ENCODE measurements at regions not wholly inside any gene's neighbourhood (a gene's known extent, or its start where the extent isn't known, plus 50 kb on each side); places are given as distances from the start of the nearest gene placed in this dataset.

GRCh38 chr1:70536708-70537366 lies 125.8 kb downstream of the CTH start:
- Histone ChIP-seq H3K23ac (ENCODE audit: insufficient read length, low read depth, low read length) (no peak overlapping the region), H4K91ac (ENCODE audit: insufficient read length, low read depth, low read length) (no peak overlapping the region), H3K4me2 (ENCODE audit: insufficient read depth, insufficient read length, low read length) (no peak overlapping the region), H3K79me2 (ENCODE audit: insufficient read depth, low read length) (no peaks in the 10 kb centered on the region), H3K27me3 (ENCODE audit: insufficient read depth, low read length) (no peaks in the 10 kb centered on the region), H3K4ac (ENCODE audit: low read depth, low read length) (no peak overlapping the region), H3T11ph (ENCODE audit: low read length) (no peak overlapping the region), H3K18ac (ENCODE audit: insufficient read length, low read depth, low read length) (no peak overlapping the region), H2AFZ (ENCODE audit: low read length) (no peak overlapping the region), H3K14ac (ENCODE audit: insufficient read depth, low read length) (no peak overlapping the region), H4K20me1 (ENCODE audit: control insufficient read depth, insufficient read depth, insufficient read length) (no peaks in the 10 kb centered on the region), H2BK120ac (ENCODE audit: low read depth, low read length, poor library complexity, severe bottlenecking) (no peak overlapping the region), H2BK5ac (ENCODE audit: insufficient read length, low read length) (no peak overlapping the region), H2AK5ac (ENCODE audit: insufficient read length, low read length) (no peak overlapping the region), H3K23me2 (ENCODE audit: insufficient read length, low read depth, low read length, poor library complexity, severe bottlenecking) (no peaks in the 10 kb centered on the region), H2BK12ac (ENCODE audit: insufficient read length, low read depth, low read length) (no peak overlapping the region), H3K9me3 (ENCODE audit: control insufficient read depth, low read depth, low read length) (no peaks in the 10 kb centered on the region), H2BK20ac (ENCODE audit: low read depth, low read length, poor library complexity, severe bottlenecking) (no peak overlapping the region), H3K79me1 (ENCODE audit: insufficient read depth, low read depth, low read length, poor library complexity, severe bottlenecking) (no peaks in the 10 kb centered on the region), H3K56ac (ENCODE audit: insufficient read length, low read depth, low read length) (no peak overlapping the region), H2BK15ac (ENCODE audit: low read depth, low read length) (no peak overlapping the region), H4K8ac (replicated peaks; ENCODE audit: insufficient read length, low read depth, low read length) (no peak overlapping the region), H3K4me1 (ENCODE audit: insufficient read depth, low read length) (no peaks in the 10 kb centered on the region), H4K5ac (ENCODE audit: insufficient read length, low read depth, low read length) (no peak overlapping the region), H3K9ac (ENCODE audit: extremely low read depth, insufficient read length, low read length) (no peak overlapping the region), H3K27ac (ENCODE audit: insufficient read length, low read depth, low read length) (no peak overlapping the region)
- Mint-ChIP-seq H3K27me3 (ENCODE audit: low read depth) (no peaks in the 10 kb centered on the region), H3K4me3 (no peak overlapping the region), H3K4me1 (no peaks in the 10 kb centered on the region), H3K9me3 (no peaks in the 10 kb centered on the region; a peak in 1 of 5 replicates), H3K36me3 (ENCODE audit: insufficient read depth in 1 of 3, low read depth in 3 of 3) (no peaks in the 10 kb centered on the region), H3K27ac (no peak overlapping the region)
- TF ChIP-seq CTCF (conservative IDR thresholded peaks at IDR 0.05) = no peak
- WGBS (ENCODE audit: extremely low coverage, insufficient read length, low lambda C conversion rate) = no CpG with 5 or more reads among the region's 3 CpGs
- DNase-seq = no peak

All from H9 (cell line).